OCI-LY7 (cell line): ENCODE measurements at regions not wholly inside any gene's neighbourhood (a gene's known extent, or its start where the extent isn't known, plus 50 kb on each side); places are given as distances from the start of the nearest gene placed in this dataset.

Experiments
- BruUV-seq: library from RNA; stranded (reverse); fragments of 400-500 nt; replicated peaks from 2 replicates; lab custom pipeline; 2021; lab: Mats Ljungman, UMichigan
- CTCF ChIA-PET: fragments of 300-600 bp; sonication (Branson Sonifier 250); formaldehyde crosslinking; loops from one replicate; lab custom pipeline; 2022; ENCODE audit warnings: antibody characterized with exemption; ENCODE audit not compliant: unreplicated experiment; lab: Charles Lee
- POLR2A ChIA-PET: fragments of 300-600 bp; sonication (Branson Sonifier 250); formaldehyde crosslinking; loops from one replicate; lab custom pipeline; 2022; ENCODE audit warnings: antibody characterized with exemption; lab: Charles Lee
- DNase-seq: peaks from one replicate; pipeline ENCODE4 v3.0.0-alpha.2; 2015; ENCODE audit warnings: low spot score
- H2AFZ ChIP-seq: fragments of 200-600 bp; sonication (generic), shearing (Covaris generic); 2 replicates; pipeline ENCODE4 v1.6.1; 2014; ENCODE audit warnings: mild to moderate bottlenecking, antibody characterized with exemption, low read length, moderate library complexity
- H3K27ac ChIP-seq: fragments of 200-600 bp; sonication (generic); 2 replicates; pipeline ENCODE4 v1.5.1; 2014; ENCODE audit warnings: mixed run types, low read depth, mild to moderate bottlenecking, moderate library complexity, low read length, inconsistent platforms; ENCODE audit not compliant: poor library complexity, severe bottlenecking
- H3K36me3 ChIP-seq: fragments of 200-600 bp; sonication (generic); 2 replicates; pipeline ENCODE4 v1.6.1; 2014; ENCODE audit warnings: mild to moderate bottlenecking, antibody characterized with exemption, low read length, moderate library complexity, mixed read lengths; ENCODE audit not compliant: insufficient read depth
- H3K4me1 ChIP-seq: fragments of 200-600 bp; sonication (generic); 2 replicates; pipeline ENCODE4 v1.5.1; 2014; ENCODE audit warnings: mild to moderate bottlenecking, low read length; ENCODE audit not compliant: insufficient read depth, poor library complexity, severe bottlenecking
- H3K4me2 ChIP-seq: fragments of 200-600 bp; sonication (generic); 2 replicates; pipeline ENCODE4 v1.6.1; 2014; ENCODE audit warnings: mild to moderate bottlenecking, low read length
- H3K4me3 ChIP-seq: fragments of 200-600 bp; sonication (generic); 2 replicates; pipeline ENCODE4 v1.5.1; 2014; ENCODE audit warnings: mild to moderate bottlenecking, low read depth, low read length; ENCODE audit not compliant: poor library complexity, severe bottlenecking
- H3K79me2 ChIP-seq: fragments of 200-600 bp; sonication (generic); 2 replicates; pipeline ENCODE4 v1.6.1; 2016; ENCODE audit warnings: low read depth, mild to moderate bottlenecking, low read length, moderate library complexity, mixed read lengths; ENCODE audit not compliant: insufficient read depth
- H3K9me2 ChIP-seq: fragments of 200-600 bp; sonication (generic); 2 replicates; pipeline ENCODE4 v1.6.1; 2016; ENCODE audit warnings: mild to moderate bottlenecking, low read length, mixed read lengths; ENCODE audit not compliant: insufficient read depth
- H3K9me3 ChIP-seq: fragments of 200-600 bp; sonication (generic); 2 replicates; pipeline ENCODE4 v1.6.1; 2014; ENCODE audit warnings: mild to moderate bottlenecking, mixed run types, low read length, mixed read lengths
- H4K20me1 ChIP-seq: fragments of 200-600 bp; sonication (generic); 2 replicates; pipeline ENCODE4 v1.6.1; 2014; ENCODE audit warnings: mild to moderate bottlenecking, antibody characterized with exemption, low read length, moderate library complexity, mixed read lengths; ENCODE audit not compliant: insufficient read depth
- CTCF ChIP-seq: fragments of 200-600 bp; sonication (generic); conservative IDR thresholded peaks from 2 replicates; pipeline ENCODE4 v1.5.1; 2014; ENCODE audit warnings: mild to moderate bottlenecking, antibody characterized with exemption, low read length, moderate library complexity, mixed read lengths
- EZH2phosphoT487 ChIP-seq: fragments of 200-600 bp; sonication (generic); IDR thresholded peaks from 2 replicates; pipeline ENCODE4 v1.6.1; 2018; ENCODE audit warnings: low read depth, borderline replicate concordance, mild to moderate bottlenecking, mixed run types, antibody characterized with exemption, low read length, moderate library complexity, mixed read lengths
- intact Hi-C: fragments of 100-400 bp; cut with micrococcal nuclease; formaldehyde crosslinking; loops from one replicate; pipeline ENCODE4 v1.10.0; 2022; ENCODE audit not compliant: unreplicated experiment

DNA sequence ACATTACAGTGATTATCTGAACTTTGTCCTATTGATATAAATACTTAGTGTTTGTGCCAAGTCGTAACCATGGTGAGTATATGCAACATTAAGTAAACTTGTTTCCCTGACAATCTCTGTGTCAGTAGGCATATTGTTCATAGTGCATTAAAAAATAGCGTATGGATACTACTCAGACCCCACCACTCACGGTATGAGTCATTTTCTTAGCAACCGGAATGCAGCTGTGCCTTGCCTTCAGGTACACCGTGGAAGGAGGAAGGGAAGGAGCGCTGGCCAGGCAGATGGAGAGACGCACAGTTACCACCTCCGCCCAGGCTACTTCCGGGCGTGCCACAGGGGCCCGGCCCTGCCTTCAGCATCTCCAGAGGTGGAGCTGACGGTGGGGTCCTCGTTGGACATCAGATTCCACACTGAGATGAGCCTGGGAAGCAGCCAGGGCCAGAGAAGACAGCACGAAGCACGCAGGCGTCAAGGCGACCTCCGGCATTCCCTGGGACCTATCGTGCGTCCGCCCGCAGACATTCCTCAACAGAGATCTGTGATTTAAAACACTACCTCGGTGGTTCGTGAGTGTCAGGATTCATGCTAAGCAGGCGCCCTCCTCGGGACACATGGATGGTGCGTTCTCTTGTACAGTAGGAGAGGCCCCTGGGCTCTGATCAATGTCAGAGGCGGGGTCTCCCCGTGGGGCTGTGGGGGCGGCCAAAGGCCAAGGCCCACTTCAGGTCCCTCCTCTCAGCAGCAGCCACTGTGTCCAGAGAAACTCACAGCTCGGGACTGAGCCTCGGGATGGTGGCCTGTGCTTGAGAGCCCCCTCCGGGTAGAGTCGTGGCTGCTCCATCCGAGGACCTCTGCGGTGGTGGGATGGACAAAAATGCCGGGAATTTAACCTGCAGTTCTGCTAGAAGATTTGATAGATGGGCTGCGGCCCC, 82.2 kb upstream of the HDAC4 start:
- BruUV-seq, result no TSS peak
- TF ChIP-seq EZH2phosphoT487 (no peak), CTCF (no peak)
- Histone ChIP-seq H2AFZ (no peak overlapping the region), H3K4me1 (no peaks in the 10 kb centered on the region), H3K4me2 (no peak overlapping the region), H3K79me2 (no peaks in the 10 kb centered on the region), H4K20me1 (no peaks in the 10 kb centered on the region), H3K4me3 (no peak overlapping the region), H3K9me3 (no peaks in the 10 kb centered on the region), H3K27ac (no peak overlapping the region), H3K36me3 (no peaks in the 10 kb centered on the region), H3K9me2 (no peaks in the 10 kb centered on the region)
- intact Hi-C loops, result no loop called here
- CTCF ChIA-PET, result no interaction called here
- POLR2A ChIA-PET, result no interaction called here
- DNase-seq, result no peak

- ChIA-PET CTCF (no interaction called here), POLR2A (no interaction called here)
- H3K4me1 ChIP-seq, result no peaks in the 10 kb centered on the region
- no peaks in the 10 kb centered on the region for H4K20me1 ChIP-seq
- H3K79me2 ChIP-seq, result no peaks in the 10 kb centered on the region
- no peaks in the 10 kb centered on the region for H3K9me3 ChIP-seq
- intact Hi-C loops, result no loop called here
- no peaks in the 10 kb centered on the region for H3K9me2 ChIP-seq
- H3K27ac ChIP-seq, result no peak overlapping the region
- no peak overlapping the region for H3K4me2 ChIP-seq
- no peak for DNase-seq
- no peaks in the 10 kb centered on the region for H3K36me3 ChIP-seq
- TF ChIP-seq CTCF, result no peak
- no peak for TF ChIP-seq EZH2phosphoT487
- BruUV-seq, result no TSS peak
- H3K4me3 ChIP-seq, result no peak overlapping the region
- no peak overlapping the region for H2AFZ ChIP-seq
Observed at GRCh38 chr2:239479471-239479870, 78.7 kb upstream of the HDAC4 start.

DNA sequence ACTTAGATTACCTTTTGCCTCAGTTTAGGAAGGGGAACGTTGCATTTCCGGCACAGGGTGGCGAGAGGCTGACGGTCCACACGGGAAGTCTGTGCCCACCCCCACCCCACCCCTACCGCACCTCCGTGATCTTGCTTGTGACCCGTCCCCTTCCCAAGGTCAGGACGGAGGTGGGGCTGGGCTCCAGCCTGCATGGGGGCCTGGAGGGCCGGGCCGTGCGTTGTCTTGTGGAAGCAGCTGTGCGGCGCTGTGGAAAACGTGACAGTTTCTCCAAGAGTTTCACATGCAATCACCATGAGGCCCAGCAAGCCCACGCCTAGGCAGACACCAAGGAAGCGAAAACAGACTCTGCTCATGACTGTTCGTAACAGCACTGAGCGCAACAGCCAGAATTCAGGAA, 76.8 kb upstream of the HDAC4 start:
- Histone ChIP-seq H3K27ac (no peak overlapping the region), H4K20me1 (no peaks in the 10 kb centered on the region), H3K4me1 (no peaks in the 10 kb centered on the region), H3K9me2 (no peaks in the 10 kb centered on the region), H3K4me2 (no peak overlapping the region), H3K9me3 (no peaks in the 10 kb centered on the region), H2AFZ (no peak overlapping the region), H3K79me2 (no peaks in the 10 kb centered on the region), H3K36me3 (no peaks in the 10 kb centered on the region), H3K4me3 (no peak overlapping the region)
- CTCF ChIA-PET, result no interaction called here
- intact Hi-C loops, result no loop called here
- DNase-seq, result no peak
- TF ChIP-seq EZH2phosphoT487 (no peak), CTCF (no peak)
- POLR2A ChIA-PET, result no interaction called here
- no TSS peak for BruUV-seq
